BE2C (cell line): ENCODE measurements at regions not wholly inside any gene's neighbourhood (a gene's known extent, or its start where the extent isn't known, plus 50 kb on each side); places are given as distances from the start of the nearest gene placed in this dataset.

Experiments
- DNase-seq: peaks from one replicate; pipeline ENCODE4 v3.0.0-alpha.2; 2020
- H3K27me3 ChIP-seq: fragments of 250-450 bp; sonication (Bioruptor Pico); 2 replicates; pipeline ENCODE4 v1.5.1; 2020; ENCODE audit warnings: mild to moderate bottlenecking
- H3K36me3 ChIP-seq: fragments of 250-450 bp; sonication (Bioruptor Pico); 2 replicates; pipeline ENCODE4 v1.5.1; 2020; ENCODE audit warnings: mild to moderate bottlenecking
- H3K4me1 ChIP-seq: fragments of 250-450 bp; sonication (Bioruptor Pico); 2 replicates; pipeline ENCODE4 v1.5.1; 2020
- H3K4me3 ChIP-seq: 2 replicates; pipeline ENCODE4 v1.5.1; 2011; ENCODE audit warnings: low read depth, low read length
- H3K9me3 ChIP-seq: fragments of 250-450 bp; sonication (Bioruptor Pico); 2 replicates; pipeline ENCODE4 v1.5.1; 2020
- CTCF ChIP-seq: IDR thresholded peaks from 2 replicates; pipeline ENCODE4 v1.5.1; 2012; ENCODE audit warnings: mild to moderate bottlenecking, low read depth, low read length

- Histone ChIP-seq H3K27me3 (peaks cover 6% of the 10 kb centered on the region; the same call in 1 of the 2 replicates), H3K9me3 (no peaks in the 10 kb centered on the region; the same call in 1 of the 2 replicates), H3K4me1 (no peaks in the 10 kb centered on the region), H3K4me3 (no peak overlapping the region), H3K36me3 (no peaks in the 10 kb centered on the region)
- no peak for TF ChIP-seq CTCF
- DNase-seq, result no peak
Measured at GRCh38 chr14:101643651-101644050, 82.4 kb downstream of the DIO3 start.

DNA sequence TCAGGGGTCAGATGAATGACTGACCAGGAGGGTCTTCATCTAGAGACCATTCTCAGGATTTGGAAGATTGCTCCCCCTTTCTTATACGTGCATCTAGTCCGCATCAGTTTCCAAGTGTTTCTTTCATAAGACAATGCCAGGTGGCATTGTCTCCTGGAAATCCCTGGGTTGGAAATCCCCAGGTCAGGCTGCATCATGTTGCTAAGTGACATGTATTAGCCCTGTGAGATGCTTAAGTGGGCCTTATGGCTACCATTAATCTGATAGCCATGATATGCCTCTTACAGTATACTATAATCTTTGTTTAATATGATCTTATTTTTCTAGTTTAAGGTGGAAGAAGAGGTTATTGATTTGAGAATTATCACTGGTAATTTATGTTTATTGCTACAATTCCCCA, 92.8 kb downstream of the DIO3 start:
- no peaks in the 10 kb centered on the region for H3K4me1 ChIP-seq
- TF ChIP-seq CTCF, result no peak
- H3K27me3 ChIP-seq, result peaks cover 39% of the 10 kb centered on the region
- H3K36me3 ChIP-seq, result no peaks in the 10 kb centered on the region
- no peak overlapping the region for H3K4me3 ChIP-seq
- DNase-seq, result no peak
- H3K9me3 ChIP-seq, result no peaks in the 10 kb centered on the region

DNA sequence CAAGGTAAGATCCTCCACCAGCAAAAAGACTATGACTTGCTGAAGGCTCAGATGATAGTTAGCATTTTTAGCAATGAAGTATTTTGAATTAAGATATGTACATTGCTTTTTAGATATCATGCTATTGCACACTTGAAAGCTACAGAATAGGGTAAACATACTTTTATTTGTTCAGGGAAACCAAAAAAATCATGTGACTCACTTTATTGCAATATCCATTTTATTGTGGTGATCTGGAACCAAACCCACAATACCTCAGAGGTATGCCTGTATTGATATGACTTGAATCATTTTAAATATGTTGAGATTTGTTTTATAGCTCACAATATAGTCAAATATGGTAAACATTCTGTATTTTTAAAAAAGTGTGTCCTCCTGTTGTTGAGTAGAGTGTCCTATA, 96.1 kb downstream of the DIO3 start:
- Histone ChIP-seq H3K27me3 (peaks cover 28% of the 10 kb centered on the region), H3K9me3 (no peaks in the 10 kb centered on the region), H3K4me3 (no peak overlapping the region), H3K36me3 (no peaks in the 10 kb centered on the region), H3K4me1 (no peaks in the 10 kb centered on the region)
- DNase-seq, result no peak
- no peak for TF ChIP-seq CTCF

DNA sequence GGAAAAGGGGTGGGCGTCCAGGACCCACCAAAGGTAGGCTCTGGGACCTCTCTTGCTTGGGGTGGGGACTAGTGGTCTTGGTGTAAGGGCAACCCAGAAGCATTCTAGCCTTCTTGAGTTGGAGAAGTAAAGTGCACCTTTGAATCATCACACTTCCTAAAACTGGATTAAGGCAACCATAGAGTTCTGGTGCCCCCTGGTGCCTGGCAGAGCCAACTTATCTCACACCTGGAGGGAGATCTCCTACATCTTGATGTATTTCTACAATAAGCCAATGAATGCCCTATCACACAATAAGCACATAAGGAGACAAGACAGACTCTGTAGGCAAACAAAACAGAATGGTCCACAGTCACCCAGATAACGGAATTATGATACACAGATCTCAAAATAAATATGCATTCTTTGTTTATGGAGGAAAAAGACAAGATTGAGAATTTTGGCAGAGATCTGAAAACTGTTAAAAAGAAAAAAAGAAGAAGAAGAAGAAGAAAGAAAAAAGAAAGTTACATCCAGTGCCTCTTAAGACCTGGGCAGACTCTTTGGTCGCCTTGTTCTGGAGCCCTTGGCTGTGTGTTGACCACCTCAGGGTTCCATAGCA, 95.9 kb upstream of the PPP2R5C start:
- DNase-seq, result peak; percentile 70
- peak; percentile 88 for TF ChIP-seq CTCF
- Histone ChIP-seq H3K27me3 (no peaks in the 10 kb centered on the region), H3K4me1 (no peaks in the 10 kb centered on the region), H3K4me3 (no peak overlapping the region), H3K36me3 (no peaks in the 10 kb centered on the region), H3K9me3 (no peaks in the 10 kb centered on the region)

DNA sequence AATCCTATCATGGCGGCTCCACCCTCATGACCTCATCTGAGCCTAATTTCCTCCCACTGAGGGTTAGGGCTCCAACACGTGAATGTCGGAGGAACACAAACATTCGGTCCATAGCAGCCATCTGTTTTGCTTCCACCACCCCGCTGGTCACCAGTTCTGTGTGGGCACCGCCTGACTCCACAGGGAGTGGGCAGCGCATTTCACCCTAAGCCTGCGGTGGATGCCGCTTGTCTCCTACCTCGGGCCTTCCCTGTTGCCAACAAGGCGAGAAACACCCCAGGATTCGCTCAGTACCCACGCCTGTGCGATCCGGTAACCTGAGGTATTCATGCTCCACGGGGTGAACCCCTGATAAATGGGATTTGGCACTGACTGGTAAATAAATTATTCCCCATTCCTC, 95.2 kb upstream of the PPP2R5C start:
- Histone ChIP-seq H3K4me1 (no peaks in the 10 kb centered on the region), H3K4me3 (no peak overlapping the region), H3K27me3 (no peaks in the 10 kb centered on the region), H3K36me3 (no peaks in the 10 kb centered on the region), H3K9me3 (no peaks in the 10 kb centered on the region)
- no peak for TF ChIP-seq CTCF
- no peak for DNase-seq

DNA sequence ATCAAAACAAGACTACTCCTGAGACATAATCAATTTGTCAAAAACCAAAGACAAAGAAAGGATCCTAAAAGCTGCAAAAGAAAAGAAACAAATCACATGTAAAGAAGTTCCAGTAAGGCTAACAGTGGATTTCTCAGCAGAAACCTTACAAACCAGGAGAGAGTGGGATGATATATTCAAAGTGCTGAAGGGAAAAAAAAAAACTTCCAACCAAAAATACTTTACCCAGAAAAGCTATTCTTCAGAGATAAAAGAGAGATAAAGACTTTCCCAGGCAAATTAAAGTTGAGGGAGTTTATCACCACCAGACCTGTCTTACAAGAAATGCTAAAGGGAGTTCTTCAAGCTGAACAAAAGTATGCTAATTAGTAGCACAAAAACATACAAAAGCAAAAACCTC, 91.9 kb upstream of the PPP2R5C start:
- no peak for TF ChIP-seq CTCF
- no peak overlapping the region for H3K4me3 ChIP-seq
- DNase-seq, result no peak
- no peaks in the 10 kb centered on the region for H3K4me1 ChIP-seq
- H3K9me3 ChIP-seq, result no peaks in the 10 kb centered on the region
- H3K27me3 ChIP-seq, result no peaks in the 10 kb centered on the region
- no peaks in the 10 kb centered on the region for H3K36me3 ChIP-seq
